BE2C (cell line): ENCODE measurements at regions not wholly inside any gene's neighbourhood (a gene's known extent, or its start where the extent isn't known, plus 50 kb on each side); places are given as distances from the start of the nearest gene placed in this dataset.

Experiments
- DNase-seq: peaks from one replicate; pipeline ENCODE4 v3.0.0-alpha.2; 2020
- H3K27me3 ChIP-seq: fragments of 250-450 bp; sonication (Bioruptor Pico); 2 replicates; pipeline ENCODE4 v1.5.1; 2020; ENCODE audit warnings: mild to moderate bottlenecking
- H3K36me3 ChIP-seq: fragments of 250-450 bp; sonication (Bioruptor Pico); 2 replicates; pipeline ENCODE4 v1.5.1; 2020; ENCODE audit warnings: mild to moderate bottlenecking
- H3K4me1 ChIP-seq: fragments of 250-450 bp; sonication (Bioruptor Pico); 2 replicates; pipeline ENCODE4 v1.5.1; 2020
- H3K4me3 ChIP-seq: 2 replicates; pipeline ENCODE4 v1.5.1; 2011; ENCODE audit warnings: low read depth, low read length
- H3K9me3 ChIP-seq: fragments of 250-450 bp; sonication (Bioruptor Pico); 2 replicates; pipeline ENCODE4 v1.5.1; 2020
- CTCF ChIP-seq: IDR thresholded peaks from 2 replicates; pipeline ENCODE4 v1.5.1; 2012; ENCODE audit warnings: mild to moderate bottlenecking, low read depth, low read length

- Histone ChIP-seq H3K4me1 (no peaks in the 10 kb centered on the region), H3K27me3 (peaks cover 23% of the 10 kb centered on the region), H3K36me3 (no peaks in the 10 kb centered on the region), H3K9me3 (no peaks in the 10 kb centered on the region), H3K4me3 (no peak overlapping the region)
- DNase-seq = no peak
- no peak for TF ChIP-seq CTCF
These were observed 176.4 kb upstream of the PLET1 start for GRCh38 chr11:112437096-112437495.

- Histone ChIP-seq H3K4me1 (no peaks in the 10 kb centered on the region), H3K9me3 (no peaks in the 10 kb centered on the region), H3K27me3 (peaks cover 24% of the 10 kb centered on the region), H3K4me3 (no peak overlapping the region), H3K36me3 (no peaks in the 10 kb centered on the region)
- no peak for TF ChIP-seq CTCF
- DNase-seq = no peak
These were observed 179.0 kb upstream of the PLET1 start for GRCh38 chr11:112439614-112440013.

- Histone ChIP-seq H3K4me1 (no peaks in the 10 kb centered on the region), H3K27me3 (peaks cover 21% of the 10 kb centered on the region), H3K4me3 (no peak overlapping the region), H3K36me3 (no peaks in the 10 kb centered on the region), H3K9me3 (no peaks in the 10 kb centered on the region)
- DNase-seq = no peak
- no peak for TF ChIP-seq CTCF
These were observed 179.9 kb upstream of the PLET1 start for GRCh38 chr11:112440518-112440917.

- H3K4me1 ChIP-seq = no peaks in the 10 kb centered on the region
- no peak overlapping the region for H3K4me3 ChIP-seq
- no peak for DNase-seq
- no peak for TF ChIP-seq CTCF
- H3K9me3 ChIP-seq = no peaks in the 10 kb centered on the region
- no peaks in the 10 kb centered on the region for H3K36me3 ChIP-seq
- peaks cover 8% of the 10 kb centered on the region; the same call in 1 of the 2 replicates for H3K27me3 ChIP-seq
These were observed 187.5 kb upstream of the PLET1 start for GRCh38 chr11:112448168-112448567.

GRCh38 chr11:112448806-112449205, 188.1 kb upstream of the PLET1 start:
- TF ChIP-seq CTCF = no peak

GRCh38 chr11:112451250-112451649, 190.6 kb upstream of the PLET1 start:
- H3K4me1 ChIP-seq = no peaks in the 10 kb centered on the region
- no peak for DNase-seq
- no peak overlapping the region for H3K4me3 ChIP-seq
- no peaks in the 10 kb centered on the region for H3K27me3 ChIP-seq
- H3K36me3 ChIP-seq = no peaks in the 10 kb centered on the region
- no peak for TF ChIP-seq CTCF
- no peaks in the 10 kb centered on the region for H3K9me3 ChIP-seq

More at GRCh38 chr11:112448806-112449205, 188.1 kb upstream of the PLET1 start:
- Histone ChIP-seq H3K9me3 (no peaks in the 10 kb centered on the region), H3K4me3 (no peak overlapping the region), H3K4me1 (no peaks in the 10 kb centered on the region), H3K27me3 (peaks cover 2% of the 10 kb centered on the region; the same call in 1 of the 2 replicates), H3K36me3 (no peaks in the 10 kb centered on the region)
- no peak for DNase-seq
